ENCODE measurements at regions not wholly inside any gene's neighbourhood (a gene's known extent, or its start where the extent isn't known, plus 50 kb on each side); places are given as distances from the start of the nearest gene placed in this dataset.

- no peak for TF ChIP-seq CTCF (IDR thresholded peaks at IDR 0.05)
- no peak for TF ChIP-seq POLR2A (IDR thresholded peaks at IDR 0.05)
Observed at GRCh38 chr14:88935083-88935482, 110.6 kb downstream of the TTC8 start.
